Breast epithelium (tissue), 3 donors: ENCODE measurements at regions not wholly inside any gene's neighbourhood (a gene's known extent, or its start where the extent isn't known, plus 50 kb on each side); places are given as distances from the start of the nearest gene placed in this dataset.

Source experiments
- POLR2A ChIP-seq: fragments of 450-650 bp; IDR thresholded peaks from one replicate; pipeline ENCODE4 v1.6.1; 2016; ENCODE audit warnings: antibody characterized with exemption, mild to moderate bottlenecking, moderate library complexity
- TF ChIP-seq, protein P1 (sequence below), 3 donors: fragments of 450-650 bp; IDR thresholded peaks; one replicate each; pipeline ENCODE4 v1.5.1; 2016 to 2017; ENCODE audit warnings: antibody characterized with exemption in 3 of 3, mild to moderate bottlenecking in 3 of 3, moderate library complexity in 3 of 3

DNA sequence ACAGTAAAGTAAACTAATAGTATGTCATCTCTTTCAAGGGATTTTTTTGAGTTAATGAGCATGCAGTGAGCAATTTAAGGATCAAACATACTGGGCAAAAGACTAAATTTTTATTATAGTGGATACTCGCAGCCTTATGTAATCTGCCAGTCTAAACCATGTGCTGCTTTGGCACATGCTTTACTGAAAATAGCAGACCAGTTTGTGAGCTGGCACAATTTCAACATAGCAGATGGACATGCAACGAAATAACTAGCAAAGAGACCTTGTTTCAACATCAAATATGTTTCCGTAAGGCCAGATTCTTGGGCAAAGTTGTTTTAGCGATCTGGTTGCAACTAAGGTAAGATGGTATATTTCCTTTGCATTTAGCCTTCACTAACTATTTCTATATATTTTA lies 807.3 kb downstream of the NR4A2 start:
- no peak for TF ChIP-seq POLR2A
- TF ChIP-seq, protein P1, sequence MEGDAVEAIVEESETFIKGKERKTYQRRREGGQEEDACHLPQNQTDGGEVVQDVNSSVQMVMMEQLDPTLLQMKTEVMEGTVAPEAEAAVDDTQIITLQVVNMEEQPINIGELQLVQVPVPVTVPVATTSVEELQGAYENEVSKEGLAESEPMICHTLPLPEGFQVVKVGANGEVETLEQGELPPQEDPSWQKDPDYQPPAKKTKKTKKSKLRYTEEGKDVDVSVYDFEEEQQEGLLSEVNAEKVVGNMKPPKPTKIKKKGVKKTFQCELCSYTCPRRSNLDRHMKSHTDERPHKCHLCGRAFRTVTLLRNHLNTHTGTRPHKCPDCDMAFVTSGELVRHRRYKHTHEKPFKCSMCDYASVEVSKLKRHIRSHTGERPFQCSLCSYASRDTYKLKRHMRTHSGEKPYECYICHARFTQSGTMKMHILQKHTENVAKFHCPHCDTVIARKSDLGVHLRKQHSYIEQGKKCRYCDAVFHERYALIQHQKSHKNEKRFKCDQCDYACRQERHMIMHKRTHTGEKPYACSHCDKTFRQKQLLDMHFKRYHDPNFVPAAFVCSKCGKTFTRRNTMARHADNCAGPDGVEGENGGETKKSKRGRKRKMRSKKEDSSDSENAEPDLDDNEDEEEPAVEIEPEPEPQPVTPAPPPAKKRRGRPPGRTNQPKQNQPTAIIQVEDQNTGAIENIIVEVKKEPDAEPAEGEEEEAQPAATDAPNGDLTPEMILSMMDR (IDR thresholded peaks at IDR 0.05) = no peak
